ACC112 (cell line): ENCODE measurements at regions not wholly inside any gene's neighbourhood (a gene's known extent, or its start where the extent isn't known, plus 50 kb on each side); places are given as distances from the start of the nearest gene placed in this dataset.

Experiments used
- H2AFZ ChIP-seq: fragments of 200-600 bp; sonication (generic); one replicate; pipeline ENCODE4 v1.6.0; 2017; ENCODE audit warnings: antibody characterized with exemption, low read length; ENCODE audit not compliant: unreplicated experiment
- H3K27ac ChIP-seq: fragments of 200-600 bp; sonication (generic); 2 replicates; pipeline ENCODE4 v1.5.1; 2014; ENCODE audit warnings: low read depth, mild to moderate bottlenecking, antibody characterized with exemption, low read length, moderate library complexity
- H3K27me3 ChIP-seq: fragments of 200-600 bp; sonication (generic); 2 replicates; pipeline ENCODE4 v1.6.1; 2014; ENCODE audit warnings: mild to moderate bottlenecking, antibody characterized with exemption, low read length, moderate library complexity, mixed read lengths; ENCODE audit not compliant: insufficient read depth
- H3K36me3 ChIP-seq: fragments of 200-600 bp; sonication (generic); 2 replicates; pipeline ENCODE4 v1.6.1; 2016; ENCODE audit warnings: mild to moderate bottlenecking, antibody characterized with exemption, low read length, moderate library complexity, mixed read lengths; ENCODE audit not compliant: insufficient read depth
- H3K4me1 ChIP-seq: fragments of 200-600 bp; sonication (generic); one replicate; pipeline ENCODE4 v1.6.1; 2016; ENCODE audit warnings: low read length, mixed read lengths; ENCODE audit not compliant: insufficient read depth, unreplicated experiment, control insufficient read depth
- H3K4me3 ChIP-seq: fragments of 200-600 bp; sonication (generic); 2 replicates; pipeline ENCODE4 v1.5.1; 2014; ENCODE audit warnings: mild to moderate bottlenecking, low read depth, low read length
- H3K79me2 ChIP-seq: fragments of 200-600 bp; sonication (generic); one replicate; pipeline ENCODE4 v1.6.0; 2016; ENCODE audit warnings: low read length; ENCODE audit not compliant: control insufficient read depth, unreplicated experiment, insufficient read depth

DNA sequence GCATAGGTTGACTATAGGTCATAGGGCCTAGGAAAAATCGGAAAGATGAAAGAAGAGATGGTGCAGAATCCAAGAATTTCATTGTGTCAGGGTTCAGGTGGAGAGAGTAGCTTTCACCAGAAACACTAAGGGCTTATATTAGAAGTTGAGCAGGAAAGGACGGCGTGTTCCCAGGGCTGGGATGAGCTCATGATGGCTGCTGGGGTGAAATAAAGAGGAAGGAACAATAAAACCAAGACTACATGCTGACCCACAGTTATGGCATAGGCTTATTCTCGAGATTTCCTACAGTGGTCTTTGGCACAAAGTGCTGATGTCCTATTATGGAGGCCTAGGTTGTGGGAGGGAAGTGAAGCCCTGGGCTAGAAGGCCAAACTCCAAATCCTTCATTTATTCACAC is 195.8 kb downstream of the PTEN start:
- H2AFZ ChIP-seq: no peak overlapping the region
- no peak overlapping the region for H3K4me3 ChIP-seq
- no peak overlapping the region for H3K27ac ChIP-seq
- H3K4me1 ChIP-seq: peaks cover 13% of the 10 kb centered on the region
- no peaks in the 10 kb centered on the region for H3K36me3 ChIP-seq
- H3K27me3 ChIP-seq: no peaks in the 10 kb centered on the region
- H3K79me2 ChIP-seq: no peaks in the 10 kb centered on the region

DNA sequence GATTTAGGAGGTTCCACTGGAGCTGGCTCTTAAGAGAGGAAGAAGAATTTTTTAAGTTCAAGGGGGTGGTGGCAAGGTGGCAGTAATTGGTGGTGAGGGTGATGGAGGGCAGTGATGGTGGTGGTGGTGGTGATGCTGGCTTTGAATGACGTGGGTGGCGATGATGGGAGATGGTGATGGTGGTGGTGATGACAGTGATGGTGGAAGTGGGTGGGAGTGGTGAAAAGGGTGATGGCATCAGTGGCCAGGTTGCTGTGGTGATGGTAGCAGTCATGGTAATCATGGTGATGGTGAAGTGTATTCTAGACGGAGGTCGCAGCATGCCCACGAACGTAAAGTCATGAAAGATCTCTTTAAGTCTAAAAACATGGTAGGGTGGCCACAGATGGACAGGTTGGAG is 197.3 kb downstream of the PTEN start:
- peaks cover 21% of the 10 kb centered on the region for H3K4me1 ChIP-seq
- H3K79me2 ChIP-seq: no peaks in the 10 kb centered on the region
- no peak overlapping the region for H3K4me3 ChIP-seq
- no peak overlapping the region for H3K27ac ChIP-seq
- H3K36me3 ChIP-seq: no peaks in the 10 kb centered on the region
- H3K27me3 ChIP-seq: no peaks in the 10 kb centered on the region
- no peak overlapping the region for H2AFZ ChIP-seq

DNA sequence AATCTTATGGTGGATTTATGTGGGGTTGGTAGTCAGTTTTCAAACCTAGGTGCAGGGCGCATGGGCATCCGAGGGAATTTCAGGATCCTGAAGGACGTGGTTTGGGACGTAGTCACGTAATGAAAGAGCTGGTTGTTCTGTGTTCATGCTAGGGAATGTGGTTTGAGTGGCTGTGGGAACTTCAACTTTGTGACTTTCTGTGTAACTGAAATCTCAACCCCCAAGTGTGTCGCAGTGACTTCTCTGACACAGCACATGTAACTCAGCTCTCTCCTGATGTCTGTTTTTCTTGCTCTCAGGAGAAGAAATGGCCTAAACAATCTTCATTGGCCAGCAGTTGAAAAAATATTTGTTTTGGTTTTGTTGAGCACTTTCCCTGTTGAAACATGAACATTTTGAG is 199.0 kb downstream of the PTEN start:
- no peak overlapping the region for H3K27ac ChIP-seq
- H3K36me3 ChIP-seq: no peaks in the 10 kb centered on the region
- H2AFZ ChIP-seq: peak overlapping the region; percentile 66
- no peaks in the 10 kb centered on the region for H3K79me2 ChIP-seq
- no peak overlapping the region for H3K4me3 ChIP-seq
- H3K27me3 ChIP-seq: no peaks in the 10 kb centered on the region
- H3K4me1 ChIP-seq: peaks cover 21% of the 10 kb centered on the region

DNA sequence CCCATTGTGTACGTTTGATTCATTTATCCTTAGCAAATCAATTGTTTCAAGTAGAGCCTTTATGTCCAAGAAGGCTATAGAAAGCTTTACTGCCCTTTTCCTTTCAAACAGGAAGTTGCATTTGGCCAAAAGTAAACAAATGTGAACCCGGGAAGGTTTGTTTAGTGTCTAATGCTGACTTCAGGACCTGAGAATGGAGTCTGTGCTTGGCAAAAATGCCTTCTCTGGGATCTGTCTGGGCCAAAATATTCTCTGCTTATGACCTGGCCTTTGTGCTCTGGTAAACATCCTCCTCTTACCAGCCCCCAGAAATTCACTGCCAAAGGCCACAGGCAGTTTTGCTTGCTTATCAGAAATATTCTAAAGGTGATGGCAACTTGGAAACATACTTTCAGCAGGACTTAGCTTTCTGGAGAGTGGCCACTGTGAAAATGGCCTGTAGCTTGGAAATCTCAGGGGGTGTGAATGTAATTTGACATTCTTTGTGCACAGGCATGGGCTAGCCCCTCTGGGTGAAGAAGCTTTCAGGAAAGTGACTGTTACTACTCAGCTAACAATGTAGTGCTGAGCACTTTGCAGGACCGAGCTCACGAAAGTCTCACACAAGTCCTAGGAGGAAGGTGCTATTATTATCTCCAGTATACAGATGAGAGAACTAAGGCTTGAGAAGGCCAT is 199.5 kb downstream of the PTEN start:
- H3K27me3 ChIP-seq: no peaks in the 10 kb centered on the region
- H3K79me2 ChIP-seq: no peaks in the 10 kb centered on the region
- peaks cover 21% of the 10 kb centered on the region for H3K4me1 ChIP-seq
- H2AFZ ChIP-seq: peak overlapping the region; percentile 66
- H3K36me3 ChIP-seq: no peaks in the 10 kb centered on the region
- H3K27ac ChIP-seq: no peak overlapping the region
- H3K4me3 ChIP-seq: no peak overlapping the region

DNA sequence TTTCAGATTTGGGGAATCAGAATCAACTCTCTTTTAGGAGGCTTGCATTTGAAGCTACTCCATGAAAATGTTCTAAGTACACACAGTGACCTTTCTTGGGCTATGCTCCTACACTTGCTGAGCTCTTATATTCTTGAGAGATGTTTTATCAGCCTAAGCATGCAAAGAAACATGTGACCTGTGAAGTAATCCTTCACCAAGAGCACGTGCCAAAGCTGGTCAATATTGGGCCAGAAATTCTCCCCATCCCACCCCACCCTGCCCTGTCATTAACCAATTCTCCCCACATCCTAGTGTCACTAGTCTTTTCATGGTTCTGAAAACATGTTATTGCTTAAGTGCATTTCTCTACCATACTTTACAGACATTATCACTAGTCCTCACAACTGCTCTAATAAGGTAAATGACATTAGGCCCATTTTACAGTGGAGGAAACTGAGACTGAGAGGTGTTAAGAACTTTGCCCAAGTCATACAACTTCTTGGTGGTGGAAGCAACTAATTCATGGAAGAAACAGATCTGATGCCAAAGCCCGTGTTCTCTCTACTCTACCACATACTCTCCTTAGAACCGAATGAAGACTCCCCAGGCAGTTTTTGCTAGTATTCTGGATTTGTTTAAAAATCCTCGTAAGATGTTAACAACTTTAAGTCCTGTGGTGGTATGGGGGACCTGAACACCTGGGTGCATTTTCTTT is 200.6 kb downstream of the PTEN start:
- Histone ChIP-seq H3K27me3 (no peaks in the 10 kb centered on the region), H2AFZ (no peak overlapping the region), H3K4me3 (no peak overlapping the region), H3K36me3 (no peaks in the 10 kb centered on the region), H3K27ac (no peak overlapping the region), H3K4me1 (peaks cover 21% of the 10 kb centered on the region), H3K79me2 (no peaks in the 10 kb centered on the region)

DNA sequence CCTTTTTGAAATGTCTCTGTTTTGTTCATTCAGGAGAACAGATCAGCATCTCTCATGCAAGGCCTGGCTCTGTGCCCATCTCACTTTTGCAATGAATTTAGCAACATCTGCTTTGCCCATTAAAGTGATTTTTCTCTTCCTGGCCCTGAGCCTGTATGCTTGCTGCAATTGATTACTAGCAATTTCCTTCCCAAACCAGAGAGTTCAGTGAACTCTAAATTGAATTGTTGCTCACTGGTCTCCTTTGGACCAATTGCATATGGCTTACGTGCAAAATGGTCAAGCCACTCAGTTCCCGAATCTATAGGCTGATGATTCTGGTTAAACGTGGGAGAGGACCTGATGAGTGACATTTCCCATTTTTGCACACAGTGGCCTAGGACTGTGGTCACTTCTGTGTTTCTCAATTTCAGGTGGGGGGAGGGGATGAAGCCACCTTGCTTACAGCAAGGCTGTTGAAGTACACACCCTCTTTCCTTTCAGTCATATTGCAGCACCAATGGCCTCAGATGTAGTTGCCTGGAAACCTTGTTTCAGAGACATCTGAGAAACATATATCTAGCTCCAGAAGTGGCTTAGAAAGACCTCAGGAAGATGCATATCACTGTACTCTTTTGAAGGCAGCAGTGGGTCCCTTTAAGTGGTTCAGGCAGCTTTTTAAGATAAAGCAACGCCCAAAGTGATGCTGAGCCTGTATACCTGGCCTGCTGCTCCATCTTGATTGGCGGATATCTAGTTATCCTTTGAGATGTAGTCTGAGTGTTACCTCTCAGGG is 201.4 kb downstream of the PTEN start:
- Histone ChIP-seq H3K79me2 (no peaks in the 10 kb centered on the region), H3K4me3 (no peak overlapping the region), H3K4me1 (peaks cover 21% of the 10 kb centered on the region), H2AFZ (no peak overlapping the region), H3K27ac (no peak overlapping the region), H3K27me3 (no peaks in the 10 kb centered on the region), H3K36me3 (no peaks in the 10 kb centered on the region)

DNA sequence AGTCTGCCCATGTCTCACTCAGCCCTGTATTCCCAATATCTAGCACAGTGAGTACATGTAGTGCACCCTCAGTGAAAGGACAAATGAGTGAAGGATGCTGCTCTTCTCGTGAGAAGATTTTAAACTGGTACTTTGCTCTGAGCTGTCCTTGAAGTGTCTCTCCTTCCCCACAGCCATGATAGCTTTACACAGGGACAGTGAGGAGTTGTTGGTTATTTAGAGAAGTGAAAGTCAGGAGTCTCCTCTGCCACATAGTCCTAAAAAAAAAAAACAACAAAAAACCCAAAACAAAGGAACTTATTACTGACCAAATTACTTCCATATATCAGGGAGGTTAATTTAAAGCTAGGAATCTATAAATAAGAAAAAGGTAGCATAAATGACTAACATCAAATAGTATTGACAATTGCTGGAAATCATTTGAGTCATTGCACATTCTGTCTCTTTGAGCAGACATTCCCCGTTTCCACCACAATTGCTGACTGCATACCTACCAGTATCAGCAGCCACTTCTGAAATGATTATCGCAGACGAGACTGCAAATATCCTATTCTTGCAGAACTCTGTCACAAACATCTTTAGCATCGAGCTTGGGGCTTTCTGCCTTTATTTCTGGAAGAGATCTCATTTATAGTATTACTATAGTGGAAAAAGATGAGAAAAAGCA is 202.1 kb downstream of the PTEN start:
- Histone ChIP-seq H3K27ac (no peak overlapping the region), H3K4me3 (no peak overlapping the region), H3K4me1 (peaks cover 21% of the 10 kb centered on the region), H3K79me2 (no peaks in the 10 kb centered on the region), H2AFZ (no peak overlapping the region), H3K36me3 (no peaks in the 10 kb centered on the region), H3K27me3 (no peaks in the 10 kb centered on the region)

DNA sequence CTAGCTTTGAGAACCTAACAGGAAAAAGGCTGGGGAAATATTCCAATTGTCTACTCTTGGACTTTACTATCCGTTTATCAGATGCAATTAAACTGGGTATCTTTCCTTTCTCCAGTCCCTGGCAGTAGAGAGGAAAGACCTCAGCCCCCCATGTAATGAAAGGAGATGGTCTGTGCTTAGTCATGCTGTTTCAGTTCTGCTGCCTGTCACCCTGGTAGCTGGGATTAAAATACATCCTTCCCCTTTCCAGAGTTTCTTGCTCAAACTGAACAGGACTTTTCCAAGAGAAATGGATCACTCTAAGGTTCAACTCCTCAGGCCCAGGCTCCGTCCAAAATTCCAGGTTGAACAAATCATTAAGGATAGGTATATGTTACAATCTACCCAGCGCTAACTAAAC is 202.9 kb downstream of the PTEN start:
- no peak overlapping the region for H3K27ac ChIP-seq
- no peaks in the 10 kb centered on the region for H3K79me2 ChIP-seq
- peaks cover 21% of the 10 kb centered on the region for H3K4me1 ChIP-seq
- H2AFZ ChIP-seq: no peak overlapping the region
- H3K4me3 ChIP-seq: no peak overlapping the region
- H3K36me3 ChIP-seq: no peaks in the 10 kb centered on the region
- no peaks in the 10 kb centered on the region for H3K27me3 ChIP-seq

DNA sequence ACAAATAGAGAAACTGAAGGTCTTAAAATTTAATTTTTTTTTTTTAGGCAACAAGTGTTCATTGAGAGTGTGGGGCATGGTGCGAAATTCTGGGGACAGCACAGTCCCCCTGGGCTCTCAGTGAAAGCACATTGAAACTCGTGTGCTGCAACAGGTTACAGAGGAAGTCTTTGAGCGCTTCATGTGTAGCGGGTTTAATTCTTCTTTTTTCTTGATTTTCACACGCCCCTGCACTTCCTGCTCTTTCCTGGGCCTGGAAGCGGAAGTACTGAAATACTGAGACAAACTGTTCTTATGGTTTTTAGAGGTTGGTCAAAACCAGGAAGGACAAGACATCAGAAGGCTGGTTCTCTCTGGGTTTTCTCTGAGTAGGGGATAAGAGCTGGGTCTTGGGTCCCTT is 203.5 kb downstream of the PTEN start:
- peaks cover 21% of the 10 kb centered on the region for H3K4me1 ChIP-seq
- H3K4me3 ChIP-seq: no peak overlapping the region
- H2AFZ ChIP-seq: no peak overlapping the region
- no peaks in the 10 kb centered on the region for H3K79me2 ChIP-seq
- H3K36me3 ChIP-seq: no peaks in the 10 kb centered on the region
- H3K27me3 ChIP-seq: no peaks in the 10 kb centered on the region
- H3K27ac ChIP-seq: no peak overlapping the region

DNA sequence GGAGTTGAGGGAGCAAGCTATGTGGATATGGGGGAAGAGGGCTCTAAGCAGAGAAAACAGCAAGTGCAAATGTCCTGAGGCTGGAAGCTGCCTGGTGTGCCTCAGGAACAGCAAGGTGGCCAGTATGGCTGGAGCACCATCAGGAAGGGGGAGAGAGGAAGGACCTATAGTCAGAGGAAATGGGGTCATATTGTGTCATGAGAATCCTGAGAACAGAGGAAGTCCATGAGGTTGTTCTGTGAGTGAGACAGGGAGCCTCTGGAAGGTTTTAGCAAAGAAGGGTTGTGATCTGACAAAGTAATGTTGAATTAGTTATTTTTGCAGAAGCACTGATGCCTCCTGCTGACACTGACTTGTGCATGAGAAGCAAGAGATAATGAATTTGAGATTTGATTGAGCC is 204.3 kb downstream of the PTEN start:
- Histone ChIP-seq H3K36me3 (no peaks in the 10 kb centered on the region), H3K27ac (no peak overlapping the region), H3K4me1 (peaks cover 17% of the 10 kb centered on the region)

More for the DNA sequence above, 204.3 kb downstream of the PTEN start:
- no peaks in the 10 kb centered on the region for H3K27me3 ChIP-seq
- no peak overlapping the region for H3K4me3 ChIP-seq
- no peak overlapping the region for H2AFZ ChIP-seq
- H3K79me2 ChIP-seq: no peaks in the 10 kb centered on the region
